Osteoblast (primary cell): ENCODE measurements at regions not wholly inside any gene's neighbourhood (a gene's known extent, or its start where the extent isn't known, plus 50 kb on each side); places are given as distances from the start of the nearest gene placed in this dataset.
"Not testable (repeated sequence)": the region's sequence is repeated elsewhere in the genome, so short reads cannot be mapped to it uniquely, and the experiment has no call there.

Experiments used
- DNase-seq: peaks from one replicate; pipeline ENCODE4 v3.0.0; 2011; ENCODE audit warnings: low spot score, mixed read lengths; ENCODE audit not compliant: insufficient read length; ENCODE audit errors: missing footprints
- H2AFZ ChIP-seq: 2 replicates; pipeline ENCODE4 v1.6.0; 2011; ENCODE audit warnings: mild to moderate bottlenecking, low read length
- H3K27ac ChIP-seq: 2 replicates; pipeline ENCODE4 v1.5.1; 2011; ENCODE audit warnings: mild to moderate bottlenecking, low read depth, low read length, moderate library complexity
- H3K27me3 ChIP-seq: 2 replicates; pipeline ENCODE4 v1.6.0; 2012; ENCODE audit warnings: mild to moderate bottlenecking, control low read depth, inconsistent platforms, low read length, moderate library complexity; ENCODE audit not compliant: insufficient read depth
- H3K36me3 ChIP-seq: 2 replicates; pipeline ENCODE4 v1.5.1; 2011; ENCODE audit warnings: mild to moderate bottlenecking, low read length, control low read depth, moderate library complexity; ENCODE audit not compliant: insufficient read depth
- H3K4me1 ChIP-seq: 2 replicates; pipeline ENCODE4 v1.5.1; 2011; ENCODE audit warnings: mild to moderate bottlenecking, low read length, control low read depth, moderate library complexity; ENCODE audit not compliant: insufficient read depth
- H3K4me2 ChIP-seq: 2 replicates; pipeline ENCODE4 v1.6.0; 2011; ENCODE audit warnings: mild to moderate bottlenecking, low read length; ENCODE audit not compliant: insufficient read depth
- H3K4me3 ChIP-seq: fragments of 200-600 bp; sonication (generic); 3 replicates; pipeline ENCODE4 v1.5.1; 2012; ENCODE audit warnings: mild to moderate bottlenecking, low read length, inconsistent platforms; ENCODE audit not compliant: insufficient read depth
- H3K79me2 ChIP-seq: 2 replicates; pipeline ENCODE4 v1.6.0; 2012; ENCODE audit warnings: mild to moderate bottlenecking, low read length, control low read depth, inconsistent platforms; ENCODE audit not compliant: insufficient read depth
- H3K9me3 ChIP-seq: 2 replicates; pipeline ENCODE4 v1.5.1; 2011; ENCODE audit warnings: low read depth, low read length, control low read depth
- H4K20me1 ChIP-seq: 2 replicates; pipeline ENCODE4 v1.6.0; 2012; ENCODE audit warnings: mild to moderate bottlenecking, low read length, control low read depth; ENCODE audit not compliant: insufficient read depth
- CTCF ChIP-seq: IDR thresholded peaks from 2 replicates; pipeline ENCODE4 v1.5.1; 2011; ENCODE audit warnings: mild to moderate bottlenecking, low read depth, low read length, moderate library complexity; ENCODE audit errors: extremely low read depth

DNA sequence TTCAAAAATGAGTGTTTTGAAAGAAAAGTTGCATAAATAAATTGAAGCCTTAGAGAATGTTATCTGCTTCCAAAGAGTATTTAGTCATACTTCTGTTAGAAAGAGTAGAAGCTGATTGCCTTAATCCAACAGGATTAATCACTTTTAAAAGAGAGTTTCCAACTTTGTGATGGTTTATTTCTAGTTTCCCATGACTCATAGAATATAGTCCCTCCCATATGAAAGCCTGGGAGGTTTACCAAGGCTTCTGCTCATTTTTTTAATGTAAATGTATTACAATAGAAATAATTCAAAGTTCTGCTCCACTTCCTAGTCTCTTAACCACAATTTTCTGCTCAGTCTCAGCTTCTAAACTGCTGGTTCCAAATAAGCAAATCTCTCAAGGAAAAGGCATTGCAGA lies 118.0 kb upstream of the IRAK1BP1 start:
- Histone ChIP-seq H3K36me3 (no peaks in the 10 kb centered on the region), H3K4me1 (no peaks in the 10 kb centered on the region), H3K4me3 (no peak overlapping the region), H4K20me1 (no peaks in the 10 kb centered on the region), H3K9me3 (no peaks in the 10 kb centered on the region), H3K79me2 (no peaks in the 10 kb centered on the region), H3K27ac (no peak overlapping the region), H3K4me2 (no peak overlapping the region), H2AFZ (no peak overlapping the region), H3K27me3 (no peaks in the 10 kb centered on the region)
- peak; percentile 79 for DNase-seq
- TF ChIP-seq CTCF = no peak

DNA sequence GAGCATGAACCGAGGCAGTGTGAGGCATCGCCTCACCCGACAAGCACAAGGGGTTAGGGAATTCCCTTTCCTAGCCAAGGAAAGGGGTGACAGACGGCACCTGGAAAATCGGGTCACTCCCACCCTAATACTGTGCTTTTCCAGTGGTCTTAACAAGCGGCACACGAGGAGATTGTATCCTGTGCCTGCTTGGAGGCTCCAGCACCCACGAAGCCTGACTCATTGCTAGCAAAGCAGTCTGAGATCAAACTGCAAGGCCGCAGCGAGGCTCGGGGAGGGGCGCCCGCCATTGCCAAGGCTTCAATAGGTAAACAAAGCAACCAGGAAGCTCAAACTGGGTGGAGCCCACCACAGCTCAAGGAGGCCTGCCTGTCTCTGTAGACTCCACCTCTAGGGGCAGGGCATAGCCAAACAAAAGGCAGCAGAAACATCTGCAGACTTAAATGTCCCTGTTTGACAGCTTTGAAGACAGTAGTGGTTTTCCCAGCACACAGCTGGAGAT lies 109.0 kb upstream of the IRAK1BP1 start:
- H3K4me2 ChIP-seq, H3K27me3 ChIP-seq, H3K36me3 ChIP-seq, H3K79me2 ChIP-seq, H3K27ac ChIP-seq, H2AFZ ChIP-seq, H3K4me3 ChIP-seq, DNase-seq, H4K20me1 ChIP-seq, H3K9me3 ChIP-seq, H3K4me1 ChIP-seq: not testable (repeated sequence)

DNA sequence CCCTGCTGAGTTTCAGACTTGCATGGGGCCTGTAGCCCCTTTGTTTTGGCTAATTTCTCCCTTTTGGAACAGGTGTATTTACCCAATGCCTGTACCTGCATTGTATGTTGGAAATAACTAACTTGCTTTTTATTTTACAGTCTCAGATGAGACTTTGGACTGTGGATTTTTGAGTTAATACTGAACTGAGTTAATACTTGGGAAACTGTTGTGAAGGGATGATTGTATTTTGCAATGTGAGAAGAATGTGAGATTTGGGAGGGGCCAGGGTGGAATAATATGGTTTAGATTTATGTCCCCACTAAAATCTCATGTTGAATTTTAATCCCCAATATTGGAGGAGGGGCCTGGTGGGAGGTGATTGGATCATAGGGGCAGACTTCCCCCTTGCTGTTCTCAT lies 99.1 kb upstream of the IRAK1BP1 start:
- Histone ChIP-seq H4K20me1 (no peaks in the 10 kb centered on the region), H3K4me3 (no peak overlapping the region), H3K27me3 (no peaks in the 10 kb centered on the region), H3K27ac (no peak overlapping the region), H3K4me2 (no peak overlapping the region), H3K79me2 (no peaks in the 10 kb centered on the region), H3K36me3 (no peaks in the 10 kb centered on the region), H3K4me1 (no peaks in the 10 kb centered on the region), H3K9me3 (no peaks in the 10 kb centered on the region), H2AFZ (no peak overlapping the region)
- DNase-seq = no peak
- TF ChIP-seq CTCF = no peak

- Histone ChIP-seq H4K20me1 (no peaks in the 10 kb centered on the region), H3K27ac (no peak overlapping the region), H3K27me3 (no peaks in the 10 kb centered on the region), H3K9me3 (no peaks in the 10 kb centered on the region), H3K4me2 (no peak overlapping the region), H3K4me3 (no peak overlapping the region), H3K4me1 (no peaks in the 10 kb centered on the region), H2AFZ (no peak overlapping the region), H3K79me2 (no peaks in the 10 kb centered on the region), H3K36me3 (no peaks in the 10 kb centered on the region)
- TF ChIP-seq CTCF = peak; percentile 11
- peak; percentile 35 for DNase-seq
These were observed 96.6 kb upstream of the IRAK1BP1 start for GRCh38 chr6:78770765-78771164.
